HG02840 (cell line): ENCODE measurements at regions not wholly inside any gene's neighbourhood (a gene's known extent, or its start where the extent isn't known, plus 50 kb on each side); places are given as distances from the start of the nearest gene placed in this dataset.

Source experiments
- ATAC-seq: cut with Tn5 transposase; IDR thresholded peaks from one replicate; pipeline ENCODE4 v1.9.1; 2021; ENCODE audit warnings: mild to moderate bottlenecking, moderate library complexity, moderate number of reproducible peaks; ENCODE audit not compliant: unreplicated experiment, low FRiP score

GRCh38 chr12:77504466-77504865, 326.2 kb upstream of the NAV3 start:
- ATAC-seq = no peak

GRCh38 chr12:77500089-77500488, 330.6 kb upstream of the NAV3 start:
- no peak for ATAC-seq

GRCh38 chr12:77497647-77498046, 333.0 kb upstream of the NAV3 start:
- no peak for ATAC-seq

- ATAC-seq = no peak
These were observed 334.0 kb upstream of the NAV3 start for GRCh38 chr12:77496714-77497113.

GRCh38 chr12:77494296-77494695, 336.4 kb upstream of the NAV3 start:
- no peak for ATAC-seq

- no peak for ATAC-seq
These were observed 337.2 kb upstream of the NAV3 start for GRCh38 chr12:77493302-77494168.

GRCh38 chr12:77492536-77492935, 338.2 kb upstream of the NAV3 start:
- ATAC-seq = no peak

- no peak for ATAC-seq
These were observed 341.2 kb upstream of the NAV3 start for GRCh38 chr12:77489331-77489970.

GRCh38 chr12:77488041-77488620, 342.6 kb upstream of the NAV3 start:
- ATAC-seq = no peak

GRCh38 chr12:77486872-77487271, 343.8 kb upstream of the NAV3 start:
- ATAC-seq = no peak

GRCh38 chr12:77485961-77486854, 344.5 kb upstream of the NAV3 start:
- no peak for ATAC-seq

GRCh38 chr12:77481687-77482086, 349.0 kb upstream of the NAV3 start:
- ATAC-seq = no peak

- no peak for ATAC-seq
These were observed 352.7 kb upstream of the NAV3 start for GRCh38 chr12:77477907-77478533.

GRCh38 chr12:77471801-77472200, 358.9 kb upstream of the NAV3 start:
- ATAC-seq = no peak

- no peak for ATAC-seq
These were observed 360.9 kb upstream of the NAV3 start for GRCh38 chr12:77469578-77470333.

- ATAC-seq = no peak
These were observed 377.3 kb upstream of the E2F7 start for GRCh38 chr12:77442633-77443032.

- no peak for ATAC-seq
These were observed 374.4 kb upstream of the E2F7 start for GRCh38 chr12:77439749-77440148.

- no peak for ATAC-seq
These were observed 373.3 kb upstream of the E2F7 start for GRCh38 chr12:77438644-77439043.

GRCh38 chr12:77437206-77437605, 371.8 kb upstream of the E2F7 start:
- no peak for ATAC-seq
